Vagina (tissue), 2 donors: ENCODE measurements at regions not wholly inside any gene's neighbourhood (a gene's known extent, or its start where the extent isn't known, plus 50 kb on each side); places are given as distances from the start of the nearest gene placed in this dataset.

Experiments used
- POLR2AphosphoS5 ChIP-seq, 2 donors: sonication (generic); formaldehyde crosslinking; IDR thresholded peaks; one replicate each; pipeline ENCODE4 v1.9.0; 2017; ENCODE audit warnings: antibody characterized with exemption in 2 of 2, mild to moderate bottlenecking in 2 of 2, low read depth in 1 of 2; ENCODE audit not compliant: insufficient read depth in 1 of 2
- TF ChIP-seq, protein P1 (sequence below), 3 experiments: fragments of 450-650 bp in 2 of 3; fragments of 200-600 bp in 1 of 3; sonication (generic) in 1 of 3; IDR thresholded peaks; one replicate each; pipeline ENCODE4 v1.5.1; 2017 to 2019; ENCODE audit warnings: antibody characterized with exemption in 3 of 3, mild to moderate bottlenecking in 2 of 3, moderate library complexity in 2 of 3

DNA sequence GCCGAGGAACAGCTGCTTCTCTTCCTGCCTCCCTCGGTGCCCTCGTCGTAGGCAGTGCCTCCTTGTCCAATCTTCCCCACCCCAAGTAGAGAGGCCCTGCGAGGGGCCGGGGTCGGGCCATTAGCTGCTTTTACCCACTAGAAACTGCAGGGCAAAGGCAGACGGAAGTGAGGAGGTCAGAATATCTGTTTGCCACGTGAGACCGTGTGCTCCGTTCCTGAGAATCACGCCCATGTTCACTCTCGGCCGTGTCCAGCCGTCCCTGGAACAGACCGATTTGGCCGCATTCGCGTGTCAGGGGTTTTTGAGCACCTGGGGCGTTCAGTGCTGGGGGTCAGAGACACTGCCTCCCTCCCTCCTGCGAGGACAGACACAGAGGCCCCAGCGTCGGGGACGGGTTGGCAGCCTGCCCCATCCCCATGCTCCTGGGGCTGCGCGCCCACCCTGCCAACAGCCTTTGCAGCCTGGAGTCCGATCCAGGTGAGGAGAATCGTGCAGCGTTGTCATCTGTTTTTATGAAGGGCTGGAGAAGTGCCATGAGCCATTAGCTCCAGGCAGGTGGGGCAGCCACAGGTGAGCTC lies 982.2 kb downstream of the BRD1 start:
- TF ChIP-seq, protein P1, sequence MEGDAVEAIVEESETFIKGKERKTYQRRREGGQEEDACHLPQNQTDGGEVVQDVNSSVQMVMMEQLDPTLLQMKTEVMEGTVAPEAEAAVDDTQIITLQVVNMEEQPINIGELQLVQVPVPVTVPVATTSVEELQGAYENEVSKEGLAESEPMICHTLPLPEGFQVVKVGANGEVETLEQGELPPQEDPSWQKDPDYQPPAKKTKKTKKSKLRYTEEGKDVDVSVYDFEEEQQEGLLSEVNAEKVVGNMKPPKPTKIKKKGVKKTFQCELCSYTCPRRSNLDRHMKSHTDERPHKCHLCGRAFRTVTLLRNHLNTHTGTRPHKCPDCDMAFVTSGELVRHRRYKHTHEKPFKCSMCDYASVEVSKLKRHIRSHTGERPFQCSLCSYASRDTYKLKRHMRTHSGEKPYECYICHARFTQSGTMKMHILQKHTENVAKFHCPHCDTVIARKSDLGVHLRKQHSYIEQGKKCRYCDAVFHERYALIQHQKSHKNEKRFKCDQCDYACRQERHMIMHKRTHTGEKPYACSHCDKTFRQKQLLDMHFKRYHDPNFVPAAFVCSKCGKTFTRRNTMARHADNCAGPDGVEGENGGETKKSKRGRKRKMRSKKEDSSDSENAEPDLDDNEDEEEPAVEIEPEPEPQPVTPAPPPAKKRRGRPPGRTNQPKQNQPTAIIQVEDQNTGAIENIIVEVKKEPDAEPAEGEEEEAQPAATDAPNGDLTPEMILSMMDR (IDR thresholded peaks at IDR 0.05): no peak
- TF ChIP-seq POLR2AphosphoS5 (IDR thresholded peaks at IDR 0.05; ENCODE audit: insufficient read depth in 1 of 2, low read depth in 1 of 2): no peak
